HepG2 (cell line): ENCODE measurements at regions not wholly inside any gene's neighbourhood (a gene's known extent, or its start where the extent isn't known, plus 50 kb on each side); places are given as distances from the start of the nearest gene placed in this dataset.
"Not testable (repeated sequence)": the region's sequence is repeated elsewhere in the genome, so short reads cannot be mapped to it uniquely, and the experiment has no call there.

Source experiments
- ATAC-seq: fragments of 200-7000 bp; cut with Tn5 transposase; 3 replicates; pipeline ENCODE4 v1.9.1; 2020; ENCODE audit warnings: mild to moderate bottlenecking, moderate library complexity
- BruUV-seq: library from RNA; stranded (reverse); fragments of 400-500 nt; replicated peaks from 2 replicates; lab custom pipeline; 2021; lab: Mats Ljungman, UMichigan
- CTCF ChIA-PET: fragments of 300-600 bp; formaldehyde crosslinking; extraction: SDS; loops from one replicate; lab custom pipeline; 2021; ENCODE audit warnings: low total read pairs, inconsistent platforms, low intra/inter-chr PET ratio; lab: Yijun Ruan, JAX
- POLR2A ChIA-PET: fragments of 350-600 bp; sonication (Branson Sonifier 250); formaldehyde crosslinking; loops from one replicate; lab custom pipeline; 2020; ENCODE audit warnings: antibody characterized with exemption, inconsistent platforms; lab: Yijun Ruan, JAX
- DNase-seq: peaks from one replicate; pipeline ENCODE4 v3.0.0-alpha.2; 2015; ENCODE audit warnings: low spot score
- FAIRE-seq: peaks from 3 replicates; lab custom pipeline; 2011; peaks lifted over from hg19 to GRCh38; lab: Jason Lieb, UNC
- H2AFZ ChIP-seq: one replicate; pipeline ENCODE4 v1.6.1; 2011; ENCODE audit warnings: low read length, inconsistent platforms
- H3K27ac ChIP-seq: fragments of 300-600 bp; 3 replicates; pipeline ENCODE4 v1.8.0; 2011; ENCODE audit warnings: mixed run types, mild to moderate bottlenecking, mixed read lengths, low read length, inconsistent platforms; ENCODE audit not compliant: insufficient read depth; ENCODE audit errors: extremely low read length
- H3K27me3 ChIP-seq, 2 experiments: fragments of 200-600 bp in 1 of 2; 2 replicates in 1 of 2; 3 replicates in 1 of 2; pipeline versions ENCODE4 v1.6.0 to v1.8.0; 2011; ENCODE audit warnings: low read length in 2 of 2, mild to moderate bottlenecking in 2 of 2, moderate library complexity in 2 of 2, inconsistent platforms in 1 of 2; ENCODE audit not compliant: insufficient read depth in 2 of 2, control insufficient read depth in 1 of 2
- H3K36me3 ChIP-seq, 2 experiments: fragments of 200-600 bp in 1 of 2; replicated peaks in 1 of 2; 2 replicates in 1 of 2; 3 replicates in 1 of 2; pipeline versions ENCODE4 v1.5.1 to v1.8.0; 2011; ENCODE audit warnings: low read length in 2 of 2, inconsistent platforms in 1 of 2; ENCODE audit not compliant: insufficient read depth in 2 of 2, control insufficient read depth in 1 of 2
- H3K4me1 ChIP-seq: 2 replicates; pipeline ENCODE4 v1.5.1; 2012; ENCODE audit warnings: low read length, inconsistent platforms; ENCODE audit not compliant: insufficient read depth
- H3K4me2 ChIP-seq: 2 replicates; pipeline ENCODE4 v1.6.0; 2011; ENCODE audit warnings: low read depth, low read length, inconsistent platforms
- H3K4me3 ChIP-seq, 3 experiments: fragments of 200-600 bp in 1 of 3; sonication (generic), shearing (Covaris generic) in 1 of 3; replicated peaks in 1 of 3; 2 replicates each; pipeline ENCODE4 v1.5.1; 2011 to 2016; ENCODE audit warnings: low read length in 3 of 3, inconsistent platforms in 2 of 3, low read depth in 2 of 3, mild to moderate bottlenecking in 2 of 3, control low read depth in 1 of 3, mixed read lengths in 1 of 3; ENCODE audit not compliant: insufficient read depth in 1 of 3
- H3K79me2 ChIP-seq: one replicate; pipeline ENCODE4 v1.6.1; 2011; ENCODE audit warnings: low read length, inconsistent platforms; ENCODE audit not compliant: insufficient read depth
- H3K9ac ChIP-seq: 2 replicates; pipeline ENCODE4 v1.6.0; 2011; ENCODE audit warnings: mild to moderate bottlenecking, low read depth, low read length, inconsistent platforms; ENCODE audit not compliant: insufficient read depth
- H3K9me3 ChIP-seq: 2 replicates; pipeline ENCODE4 v1.5.1; 2012; ENCODE audit warnings: mild to moderate bottlenecking, low read length
- H4K20me1 ChIP-seq: 2 replicates; pipeline ENCODE4 v1.6.0; 2011; ENCODE audit warnings: inconsistent platforms, mild to moderate bottlenecking, low read length, moderate library complexity; ENCODE audit not compliant: insufficient read depth
- WGBS: methylation state at CpG from one replicate; pipeline ENCODE4 v1.1.6; 2017; ENCODE audit warnings: low lambda C conversion rate; 5-methylcytosine and 5-hydroxymethylcytosine counted together
- in situ Hi-C: cut with HindIII; loops from 2 replicates; pipeline ENCODE4 v1.10.0; 2017; ENCODE audit warnings: low pct_unique_long_range_greater_than_20kb; ENCODE audit not compliant: extremely low pct_ligation_motif_present
- intact Hi-C: fragments of 100-400 bp; cut with micrococcal nuclease; formaldehyde crosslinking; loops from one replicate; pipeline ENCODE4 v1.10.0; 2022; ENCODE audit not compliant: unreplicated experiment

DNA sequence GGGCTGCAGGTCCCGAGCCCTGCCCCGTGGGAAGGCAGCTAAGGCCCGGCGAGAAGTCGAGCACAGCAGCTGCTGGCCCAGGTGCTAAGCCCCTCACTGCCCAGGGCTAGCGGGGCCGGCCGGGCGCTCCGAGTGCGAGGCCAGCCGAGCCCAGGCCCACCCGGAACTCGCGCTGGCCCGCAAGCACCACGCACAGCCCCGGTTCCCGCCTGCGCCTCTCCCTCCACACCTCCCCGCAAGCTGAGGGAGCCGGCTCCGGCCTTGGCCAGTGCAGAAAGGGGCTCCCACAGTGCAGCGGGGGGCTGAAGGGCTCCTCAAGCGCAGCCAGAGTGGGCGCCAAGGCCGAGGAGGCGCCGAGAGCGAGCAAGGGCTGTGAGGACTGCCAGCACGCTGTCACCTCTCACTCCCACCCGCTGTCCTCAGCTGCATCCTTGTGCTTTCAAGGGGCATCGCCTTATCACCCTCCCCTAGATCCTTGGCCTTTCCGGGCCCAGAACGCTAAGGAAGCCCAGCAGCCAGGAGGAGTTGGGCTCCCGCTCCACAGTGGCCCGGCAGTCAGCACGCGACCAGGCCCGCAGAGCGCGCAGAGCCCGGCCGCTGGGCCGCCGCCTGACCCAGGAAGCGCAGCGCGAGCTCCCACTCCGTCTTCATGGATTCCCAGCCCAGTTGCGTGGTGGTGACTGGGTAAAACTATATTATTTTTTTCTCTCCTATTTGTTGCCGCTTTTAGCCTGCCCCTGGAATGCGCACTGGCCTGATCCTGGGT lies 144.1 kb downstream of the ARRDC4 start:
- H3K79me2 ChIP-seq, DNase-seq, H3K27me3 ChIP-seq, intact Hi-C loops, H3K36me3 ChIP-seq, in situ Hi-C loops, H3K4me3 ChIP-seq, POLR2A ChIA-PET, H3K4me1 ChIP-seq, H2AFZ ChIP-seq, H4K20me1 ChIP-seq, BruUV-seq, FAIRE-seq, CTCF ChIA-PET, H3K9me3 ChIP-seq, ATAC-seq, H3K27ac ChIP-seq, H3K9ac ChIP-seq, H3K4me2 ChIP-seq: not testable (repeated sequence)
- 50% methylated on average over 15 of the region's 53 CpGs for WGBS

DNA sequence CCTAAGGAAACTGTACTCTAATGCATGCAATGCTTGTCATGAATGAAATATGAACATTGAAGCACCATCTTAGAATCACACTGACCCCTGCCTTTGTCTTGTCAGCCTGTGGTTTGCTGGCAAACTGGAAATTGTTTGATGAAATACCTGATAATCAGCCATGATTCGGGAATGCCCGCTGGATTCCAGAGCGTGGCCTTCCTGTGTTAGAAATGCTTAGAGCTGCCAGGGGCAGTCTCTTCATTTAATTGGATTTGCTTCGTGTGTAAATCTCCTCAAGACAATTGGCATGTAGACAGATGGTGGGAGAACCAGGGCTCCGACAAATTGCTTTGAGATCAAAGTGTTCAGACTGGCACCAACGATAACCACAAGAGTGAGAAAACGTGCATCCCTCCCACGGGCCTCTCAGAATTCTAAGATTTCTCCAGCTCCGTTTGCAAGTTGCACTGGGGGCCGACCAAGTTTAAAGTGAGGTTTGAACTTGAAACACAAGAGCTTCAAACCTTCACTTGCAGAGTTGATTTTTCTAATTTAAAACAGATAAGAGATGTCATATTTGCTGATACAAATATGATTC lies 146.2 kb downstream of the ARRDC4 start:
- H3K9me3 ChIP-seq, POLR2A ChIA-PET, BruUV-seq, DNase-seq, in situ Hi-C loops, H3K27me3 ChIP-seq, H3K36me3 ChIP-seq, CTCF ChIA-PET, H2AFZ ChIP-seq, ATAC-seq, H3K4me2 ChIP-seq, H4K20me1 ChIP-seq, FAIRE-seq, H3K9ac ChIP-seq, intact Hi-C loops, H3K4me3 ChIP-seq, H3K27ac ChIP-seq, H3K79me2 ChIP-seq, H3K4me1 ChIP-seq: not testable (repeated sequence)
- 5% methylated on average over 6 of the region's 10 CpGs for WGBS
